ENCODE measurements at regions not wholly inside any gene's neighbourhood (a gene's known extent, or its start where the extent isn't known, plus 50 kb on each side); places are given as distances from the start of the nearest gene placed in this dataset.
A peak's percentile ranks its signal among the peaks of the same experiment; 100 is the strongest.

DNA sequence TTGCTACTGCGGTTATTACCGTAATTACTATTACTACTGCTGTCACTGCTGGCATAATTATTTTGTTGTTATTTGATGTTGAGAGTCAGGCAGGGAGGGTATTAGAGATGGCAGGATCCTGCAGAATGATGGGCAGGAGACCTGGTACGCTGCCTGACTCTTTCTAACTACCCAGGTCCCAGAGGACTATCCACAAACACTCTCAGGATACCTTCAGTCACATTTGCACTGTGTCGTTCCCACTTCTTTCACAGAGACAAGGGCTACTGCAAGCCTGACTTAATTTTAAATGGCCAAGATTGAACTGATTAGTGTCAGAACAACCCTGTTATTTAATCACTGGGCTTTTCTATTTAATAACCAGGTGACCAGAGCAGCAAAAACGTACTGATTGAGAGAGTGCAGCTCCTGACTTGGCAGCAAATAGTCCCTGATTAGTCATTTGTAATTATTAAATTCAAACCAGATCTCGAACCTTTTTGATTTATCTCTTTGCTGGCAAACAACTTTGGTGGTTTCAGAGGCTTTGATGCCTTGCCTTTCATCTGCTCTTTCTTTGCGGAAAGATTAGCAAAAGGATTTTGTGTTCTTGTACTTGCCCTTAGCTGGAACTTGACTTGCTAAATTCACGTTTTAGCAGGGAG is 88.8 kb upstream of the ARHGEF3 start:
- DNase-seq, result no peak

DNA sequence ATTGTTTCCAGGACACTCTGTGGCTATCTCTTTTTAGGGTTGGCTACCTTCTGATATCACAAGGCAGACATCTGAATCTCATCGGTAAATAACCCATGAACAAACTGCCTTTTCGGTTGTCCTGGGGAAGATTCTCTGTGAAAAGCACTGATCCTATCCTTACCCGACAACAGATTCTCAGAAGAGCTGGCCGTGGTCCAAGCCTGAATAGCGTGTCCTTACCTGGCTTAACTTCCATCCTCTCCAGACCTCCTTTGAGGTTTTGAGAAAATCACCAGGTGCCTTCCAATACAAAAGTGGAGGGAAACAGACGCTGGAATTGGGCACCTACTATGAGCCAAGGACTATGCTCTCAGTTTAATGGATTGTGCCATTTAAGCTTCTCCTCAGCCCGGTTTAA is 87.4 kb upstream of the ARHGEF3 start:
- DNase-seq, result no peak

DNA sequence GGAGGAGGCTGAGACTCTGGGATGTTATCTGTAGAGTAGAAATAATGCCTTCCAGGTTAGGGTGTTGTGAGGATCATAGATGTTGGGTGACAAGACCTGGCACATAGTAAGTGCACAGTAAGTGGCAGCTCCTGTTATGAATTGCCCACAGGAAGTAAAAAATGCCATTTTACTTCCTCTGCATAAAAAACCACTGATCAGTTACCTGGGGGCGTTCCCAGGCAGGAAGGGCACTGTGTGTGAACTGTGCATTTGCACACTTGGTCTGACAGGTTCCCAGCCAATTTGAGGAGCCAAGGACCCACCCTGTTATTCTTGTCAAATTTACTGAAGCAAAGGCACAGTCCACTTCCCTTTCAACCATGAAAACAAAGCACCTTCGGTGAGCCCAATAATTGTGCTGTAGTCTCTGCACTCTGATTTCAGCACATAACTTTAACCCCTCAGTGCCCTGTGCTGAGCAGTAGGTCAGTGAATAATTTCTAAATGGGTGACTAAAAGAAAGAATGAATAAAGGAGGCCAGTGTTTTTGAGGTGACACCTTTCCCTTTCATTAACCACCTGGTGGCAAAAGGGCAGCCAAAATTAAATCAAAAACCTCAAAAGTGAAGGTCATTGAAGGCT is 85.8 kb upstream of the ARHGEF3 start:
- DNase-seq, result no peak

DNA sequence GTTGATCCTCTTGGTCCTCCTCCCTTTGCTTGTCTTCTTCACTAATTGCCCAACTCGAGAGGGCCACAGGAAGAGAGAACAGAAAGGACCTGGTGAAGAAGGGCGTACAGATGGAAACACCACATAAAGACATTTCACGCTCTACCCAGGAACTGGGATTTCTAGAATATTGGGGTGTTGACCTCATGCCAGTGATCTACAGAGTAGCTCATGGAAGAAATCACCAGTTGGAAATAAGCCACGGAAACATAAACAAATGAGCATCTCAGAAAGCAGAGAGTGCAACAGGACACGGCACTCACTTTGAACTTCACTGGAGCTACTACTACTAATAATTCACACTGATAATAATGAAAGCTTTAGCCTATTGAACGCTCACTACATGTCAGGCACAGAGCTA is 84.6 kb upstream of the ARHGEF3 start:
- DNase-seq, result no peak

DNA sequence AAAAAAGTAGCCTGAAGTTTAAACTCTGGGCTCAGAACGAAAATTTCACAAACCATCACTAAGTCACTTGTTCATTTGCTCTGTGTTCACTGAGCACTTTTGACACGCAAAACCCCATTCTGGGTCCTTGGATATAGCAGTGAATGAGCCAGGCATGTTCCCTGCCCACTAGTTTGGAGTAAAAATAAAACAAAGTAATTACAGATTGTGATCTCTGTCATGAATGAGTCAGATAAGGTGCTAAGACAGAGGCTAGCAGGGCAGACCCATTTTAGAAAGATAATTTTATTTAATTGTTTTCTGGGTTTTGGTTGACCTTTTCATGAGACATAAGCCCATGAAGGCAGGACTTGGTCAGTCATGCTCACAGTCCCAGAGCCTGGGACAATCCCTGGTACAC is 84.1 kb upstream of the ARHGEF3 start:
- no peak for DNase-seq

DNA sequence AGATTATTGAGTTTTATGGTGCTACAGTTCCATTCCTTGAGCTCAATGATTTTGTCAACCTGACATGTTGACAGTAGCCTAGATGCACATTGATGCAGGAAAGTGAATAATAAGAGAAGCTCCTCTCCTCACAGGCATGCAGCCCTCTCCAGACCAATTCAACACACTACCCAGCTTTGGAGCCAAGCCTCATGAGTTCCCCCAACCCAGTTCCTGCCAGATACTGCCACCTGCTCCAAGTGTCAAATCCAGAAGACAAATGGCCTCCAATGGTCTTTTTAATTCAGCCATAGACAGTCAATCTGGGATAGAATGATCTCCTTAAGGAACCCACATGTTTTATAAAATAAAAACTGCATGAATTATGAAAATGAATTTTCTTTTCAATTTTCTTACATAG is 83.7 kb upstream of the ARHGEF3 start:
- DNase-seq, result no peak

DNA sequence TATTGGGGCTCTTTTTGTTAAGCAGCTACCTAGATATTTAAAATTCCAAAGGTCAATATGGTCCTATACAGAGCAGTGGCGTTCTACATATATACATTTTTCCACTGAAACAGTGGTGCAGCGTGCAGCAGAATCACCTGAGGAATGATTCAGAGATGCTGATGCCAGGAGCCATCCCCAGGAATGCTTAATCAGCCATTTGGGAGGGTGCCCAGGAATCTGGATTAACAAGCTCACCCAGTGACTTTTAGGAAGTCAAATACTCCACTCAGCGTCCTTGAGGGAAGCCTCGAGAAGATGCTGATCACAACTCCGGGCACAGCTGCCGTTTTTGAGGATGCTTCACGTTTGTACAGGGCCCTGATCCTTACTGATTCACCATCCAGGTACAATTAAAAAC is 82.6 kb upstream of the ARHGEF3 start:
- no peak for DNase-seq

DNA sequence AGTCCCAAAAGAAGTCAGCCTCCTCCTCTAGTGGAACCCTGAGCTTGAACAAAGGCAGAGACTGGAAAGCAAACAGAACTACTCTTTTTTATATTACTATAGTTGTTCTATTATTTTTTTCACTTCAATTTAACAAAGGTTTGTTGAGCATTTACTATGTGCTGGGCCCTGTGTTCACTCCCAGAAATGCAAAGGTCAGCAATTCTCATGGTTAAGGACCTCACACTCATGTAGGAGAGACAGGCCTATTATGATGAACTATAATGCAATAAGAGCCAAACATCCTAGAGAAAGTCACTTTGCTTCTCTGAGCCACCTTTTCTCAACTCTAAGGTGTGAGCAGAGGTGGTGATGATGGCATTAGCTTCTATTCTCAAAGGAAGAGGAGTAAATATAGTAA is 82.1 kb upstream of the ARHGEF3 start:
- no peak for DNase-seq

DNA sequence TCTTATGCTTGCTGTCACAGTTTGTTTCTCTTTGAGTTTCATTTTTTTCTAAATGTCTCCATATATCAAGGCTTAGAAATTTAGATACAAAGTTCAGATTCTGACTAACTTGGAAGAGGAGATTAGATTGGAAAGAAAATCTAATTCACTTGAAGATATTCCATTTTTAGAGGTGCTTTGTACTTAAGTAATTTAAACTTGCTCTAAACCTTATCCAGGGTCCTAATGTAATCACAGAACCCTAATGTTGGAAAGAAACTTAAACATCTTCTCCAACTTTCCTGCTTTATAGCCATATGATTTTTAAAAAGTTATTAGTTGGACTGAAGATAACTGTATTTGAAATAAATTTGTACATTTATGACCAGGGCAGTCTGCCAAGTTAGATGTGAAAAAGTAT is 81.1 kb upstream of the ARHGEF3 start:
- DNase-seq, result no peak

DNA sequence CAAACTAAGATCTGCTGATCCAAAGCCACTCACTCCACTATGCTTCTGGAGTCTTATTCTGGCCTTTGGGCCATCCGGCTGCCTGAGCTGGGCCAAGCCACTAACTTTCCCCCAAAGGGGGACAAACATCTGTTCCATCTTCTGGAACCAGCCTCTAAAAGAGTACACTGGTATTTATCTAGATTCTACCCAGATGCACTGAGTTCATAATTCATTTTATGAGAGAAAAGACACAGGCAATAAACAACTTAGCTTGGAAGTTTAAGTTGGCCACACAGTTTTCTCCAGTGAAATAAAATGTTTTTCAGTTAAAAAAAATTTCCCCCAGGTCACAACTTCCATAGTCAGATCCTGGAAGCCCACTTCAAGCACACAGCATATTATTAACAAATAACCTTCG is 80.1 kb upstream of the ARHGEF3 start:
- DNase-seq, result peak; percentile 19

DNA sequence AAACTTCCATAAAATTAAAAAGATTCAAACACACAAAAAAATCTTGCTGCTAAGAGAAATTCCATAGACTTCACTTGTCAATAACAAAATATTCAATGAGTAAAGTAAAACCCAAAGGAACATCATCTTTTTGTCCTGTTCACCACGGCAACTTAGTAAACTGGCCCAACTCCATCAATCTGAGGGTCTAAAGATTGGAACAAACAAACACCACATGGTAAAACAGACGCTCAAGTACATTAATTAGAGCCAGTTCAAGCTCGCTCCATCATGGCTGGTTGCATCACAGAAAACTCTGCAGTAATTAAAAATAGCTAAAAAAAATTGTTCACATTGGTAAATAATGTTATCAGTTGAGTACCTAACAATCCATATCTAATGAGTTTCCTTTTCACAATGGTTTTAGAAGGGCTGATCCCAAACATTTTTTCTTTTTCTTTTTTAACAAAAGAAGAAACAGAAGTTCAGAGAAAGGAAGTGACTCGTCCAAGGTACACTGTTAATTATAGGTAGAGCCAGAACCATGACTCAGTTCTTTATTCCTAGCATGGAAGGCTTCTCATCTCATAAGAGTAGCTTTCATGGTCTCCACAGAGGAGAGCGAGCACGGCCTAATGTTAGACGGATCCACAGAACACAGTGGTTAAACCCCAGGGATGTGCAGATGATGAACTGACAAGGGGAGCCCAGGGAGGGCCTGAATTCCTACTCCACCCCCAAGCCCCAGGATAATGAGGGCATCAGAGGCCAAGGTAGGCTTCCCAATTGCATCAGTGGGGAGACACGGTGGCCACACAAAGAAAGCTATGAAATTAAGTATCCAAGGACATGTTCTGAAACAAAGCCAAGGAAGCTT is 79.2 kb upstream of the ARHGEF3 start:
- no peak for DNase-seq

DNA sequence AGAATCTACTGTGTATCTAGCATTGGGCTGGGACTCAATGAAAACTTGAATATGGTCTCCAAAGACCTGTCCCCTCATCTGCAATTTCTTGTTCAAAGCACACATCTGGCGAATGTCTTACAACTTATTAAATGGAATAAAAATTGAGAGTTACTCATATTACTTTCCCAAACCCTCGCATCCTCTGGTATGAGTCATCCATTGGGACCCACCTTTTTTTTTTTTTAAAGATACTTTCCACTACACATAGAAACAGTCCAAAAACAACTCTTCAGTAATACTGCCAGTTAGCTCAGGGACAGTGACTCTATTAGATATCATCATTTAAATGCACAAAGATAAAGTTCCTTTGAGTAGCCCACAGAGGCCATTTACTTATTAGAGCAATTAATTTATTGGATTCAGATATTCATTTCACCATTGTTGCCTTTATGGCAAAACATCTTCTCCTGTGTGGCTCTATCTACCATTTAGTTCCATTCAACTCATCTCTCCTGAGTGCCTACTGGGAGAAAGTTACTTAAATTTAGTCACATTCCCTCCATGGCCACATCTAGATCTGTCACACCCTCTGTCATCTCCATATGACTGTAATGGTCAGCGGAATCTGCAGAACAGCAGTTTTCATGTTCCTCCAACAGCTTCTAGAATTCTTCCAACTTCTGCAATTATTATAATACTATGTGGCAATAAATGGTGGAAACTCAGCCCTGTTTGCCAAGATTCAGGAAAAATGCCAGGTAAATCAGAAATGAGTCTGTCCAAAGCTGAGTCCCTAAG is 77.9 kb upstream of the ARHGEF3 start:
- no peak for DNase-seq

DNA sequence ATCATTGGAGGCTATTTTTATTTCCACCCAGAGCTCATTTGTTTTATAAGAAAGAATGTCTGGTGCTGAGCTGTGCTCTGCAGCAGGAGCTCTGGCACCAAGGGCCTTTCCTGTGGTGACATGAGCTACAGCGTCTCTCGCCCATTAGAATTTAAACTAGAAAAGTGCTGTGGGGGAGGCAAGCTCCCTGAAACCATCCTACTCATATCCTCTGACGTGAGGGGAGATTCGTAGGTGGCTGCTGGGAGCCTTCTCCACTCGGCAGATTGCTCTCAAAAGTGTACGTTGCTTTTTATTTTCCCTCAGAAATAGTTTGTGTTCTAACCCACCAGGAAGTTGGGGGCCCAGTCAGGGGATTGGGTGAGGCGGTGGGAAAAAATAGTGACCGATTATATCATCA is 76.3 kb upstream of the ARHGEF3 start:
- no peak for DNase-seq

DNA sequence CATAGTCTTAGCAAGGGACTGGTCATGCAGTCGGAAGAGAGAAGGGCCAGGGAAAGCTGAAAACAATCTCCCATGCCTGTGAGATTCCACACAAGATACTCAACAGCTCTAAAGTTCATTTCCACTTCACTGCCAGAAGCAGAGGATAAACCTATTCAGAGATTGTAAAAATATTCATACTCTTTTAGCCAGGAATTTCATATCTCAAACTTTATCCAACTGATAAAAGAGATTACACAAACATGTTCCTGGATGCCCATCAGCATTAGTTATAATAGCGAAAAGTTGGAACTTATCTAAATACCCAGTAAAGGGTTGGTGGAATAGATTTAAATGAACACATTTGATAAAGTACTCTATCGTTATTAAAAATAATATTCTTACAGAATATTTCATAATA is 75.2 kb upstream of the ARHGEF3 start:
- no peak for DNase-seq

DNA sequence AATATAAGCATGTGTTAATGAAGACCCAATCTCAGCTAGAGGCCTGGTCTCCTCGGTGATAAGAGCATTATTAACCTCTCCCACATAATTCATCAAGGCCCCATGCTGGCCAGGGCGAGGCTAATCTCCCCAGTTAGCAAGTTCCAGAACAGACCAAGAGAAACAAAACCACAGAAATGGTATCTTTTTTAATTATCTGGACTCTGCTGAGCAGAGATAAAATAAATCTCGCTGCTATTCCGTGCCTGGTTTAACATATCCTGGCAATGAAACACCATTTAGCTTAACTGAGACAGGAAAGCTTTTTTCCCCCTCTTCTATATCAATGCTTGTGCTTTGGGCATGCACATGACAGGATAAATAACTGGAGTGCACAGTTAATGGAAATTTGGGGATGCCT is 72.5 kb upstream of the ARHGEF3 start:
- DNase-seq, result no peak

DNA sequence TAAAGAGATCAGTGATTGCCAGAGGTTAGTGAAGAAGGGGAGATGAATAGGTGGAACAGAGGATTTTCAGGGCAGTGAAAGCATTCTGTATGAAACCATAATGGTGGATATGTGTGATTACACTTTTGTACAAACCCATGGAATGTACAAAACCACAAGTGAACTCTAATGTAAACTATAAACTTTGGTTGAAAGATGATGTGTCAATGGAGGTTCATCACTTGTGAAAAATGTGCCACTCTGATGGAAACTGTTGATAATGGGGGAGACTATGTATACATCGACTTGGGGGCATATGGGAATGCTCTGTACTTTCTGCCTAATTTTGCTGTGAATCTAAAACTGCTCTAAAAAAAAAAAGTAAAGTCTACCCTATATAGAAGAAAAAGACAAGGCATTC is 68.7 kb upstream of the ARHGEF3 start:
- no peak for DNase-seq

DNA sequence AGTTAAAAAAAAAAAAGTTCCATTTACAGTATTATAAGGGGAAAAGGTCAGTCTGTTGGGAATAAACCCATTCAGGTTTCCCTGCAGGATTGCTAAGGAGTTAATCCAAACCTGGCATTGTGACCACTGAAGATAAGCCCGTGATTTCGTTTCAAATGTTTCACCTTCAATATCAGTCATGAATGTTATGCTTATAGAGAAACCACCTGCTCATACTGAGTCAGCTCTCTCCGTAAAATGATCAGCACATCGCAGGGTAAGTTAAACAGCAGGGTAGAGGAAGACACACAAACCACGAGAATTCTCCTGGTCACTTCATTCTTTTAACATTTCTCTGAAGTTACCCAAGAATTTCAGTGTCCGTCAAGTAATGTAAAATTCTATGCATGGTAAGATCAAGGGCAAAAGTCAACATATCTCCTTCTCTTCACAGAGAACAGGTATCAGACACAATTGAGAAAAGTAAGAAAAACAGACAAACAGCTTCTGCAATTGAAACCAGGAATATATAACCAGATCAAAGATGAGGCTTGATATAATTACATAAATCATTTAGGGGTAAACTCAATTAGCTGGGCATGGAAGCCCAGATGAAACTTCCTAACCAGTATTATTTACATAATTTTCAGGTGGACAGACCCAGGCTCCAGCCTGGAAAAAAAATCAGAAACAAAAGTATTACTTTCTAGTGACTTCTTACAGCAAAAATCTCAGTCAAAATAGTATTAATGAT is 67.6 kb upstream of the ARHGEF3 start:
- no peak for DNase-seq

DNA sequence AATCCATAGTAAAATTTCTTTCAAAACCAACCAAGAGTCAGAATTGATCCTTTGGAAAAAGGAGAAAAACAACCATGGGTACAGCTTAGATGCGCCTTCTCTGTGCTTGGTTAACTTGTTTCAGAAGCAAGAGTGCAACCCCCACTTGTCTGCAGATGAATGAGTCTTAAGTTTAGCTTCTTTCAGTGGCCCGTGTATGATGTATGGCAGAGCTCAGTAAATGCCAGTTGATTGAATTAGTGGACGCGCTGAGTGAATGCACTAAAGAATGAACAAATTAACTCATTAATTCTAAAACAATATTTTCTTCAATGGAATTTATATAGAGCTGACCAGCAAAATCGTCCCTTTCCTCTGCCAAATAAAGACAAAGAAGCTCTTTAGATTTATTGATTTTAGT is 67.0 kb upstream of the ARHGEF3 start:
- DNase-seq, result no peak

DNA sequence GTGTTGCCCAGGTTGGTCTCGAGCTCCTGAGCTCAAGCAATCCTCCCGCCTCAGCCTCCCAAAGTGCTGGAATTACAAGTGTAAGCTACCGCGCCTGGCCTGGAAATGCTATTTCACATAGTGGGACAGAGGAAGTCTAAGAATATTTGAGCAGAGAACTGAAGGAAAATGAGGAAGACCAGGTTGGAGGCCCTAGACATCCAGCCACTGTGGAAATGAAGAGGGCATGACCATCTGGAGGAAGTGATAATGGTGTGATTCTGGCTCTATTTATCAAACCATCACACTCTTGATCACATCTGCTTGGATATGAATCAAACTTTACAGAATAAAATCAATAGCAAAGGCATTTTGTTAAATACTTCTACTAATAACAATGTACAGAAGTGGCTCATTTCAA is 65.9 kb upstream of the ARHGEF3 start:
- no peak for DNase-seq

DNA sequence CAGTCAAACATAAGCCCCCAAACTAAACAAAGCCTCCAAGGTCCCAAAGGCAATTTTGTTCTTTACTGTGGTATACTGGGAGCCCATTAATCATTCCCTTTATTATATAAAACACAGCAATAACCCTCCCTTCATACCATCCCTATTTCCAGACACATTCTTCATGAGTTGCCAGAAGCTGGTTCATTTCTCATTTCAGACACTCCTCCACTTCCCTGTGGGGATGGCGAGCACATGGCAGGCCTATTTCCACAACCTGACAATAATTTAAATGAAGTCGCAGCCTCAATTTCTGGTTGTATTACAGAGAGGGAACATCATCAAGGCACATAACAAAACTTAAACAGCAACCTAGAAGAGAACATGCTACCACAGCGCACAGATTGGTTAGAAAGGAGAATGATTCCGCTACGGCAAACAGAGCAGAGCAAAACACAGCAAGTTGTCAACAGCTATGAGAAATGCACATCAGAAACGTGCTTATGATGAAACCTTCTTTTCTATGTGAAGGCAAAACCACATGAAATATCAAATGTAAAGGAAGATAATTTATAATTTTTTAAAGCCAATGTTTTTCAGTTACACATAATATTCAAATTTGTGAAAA is 63.3 kb upstream of the ARHGEF3 start:
- DNase-seq, result no peak

DNA sequence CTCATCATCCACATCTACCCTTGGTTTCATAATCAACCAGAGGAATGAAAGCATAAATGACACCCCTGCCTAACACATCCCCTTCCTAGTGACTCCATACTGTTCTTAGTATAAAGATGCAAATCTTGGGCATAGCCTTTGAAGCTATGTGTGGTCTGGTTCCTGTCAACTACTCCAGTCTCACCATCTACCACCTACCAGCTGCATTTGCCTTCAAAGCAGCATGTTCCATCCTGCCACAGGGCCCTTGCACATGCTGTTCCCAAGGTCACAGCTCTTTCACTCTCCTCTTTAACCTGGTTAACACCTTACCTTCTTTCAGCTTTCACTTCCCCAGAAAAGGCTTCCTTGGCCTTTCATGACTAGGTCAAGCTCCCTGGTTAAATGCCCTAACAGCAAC is 62.3 kb upstream of the ARHGEF3 start:
- DNase-seq, result no peak

DNA sequence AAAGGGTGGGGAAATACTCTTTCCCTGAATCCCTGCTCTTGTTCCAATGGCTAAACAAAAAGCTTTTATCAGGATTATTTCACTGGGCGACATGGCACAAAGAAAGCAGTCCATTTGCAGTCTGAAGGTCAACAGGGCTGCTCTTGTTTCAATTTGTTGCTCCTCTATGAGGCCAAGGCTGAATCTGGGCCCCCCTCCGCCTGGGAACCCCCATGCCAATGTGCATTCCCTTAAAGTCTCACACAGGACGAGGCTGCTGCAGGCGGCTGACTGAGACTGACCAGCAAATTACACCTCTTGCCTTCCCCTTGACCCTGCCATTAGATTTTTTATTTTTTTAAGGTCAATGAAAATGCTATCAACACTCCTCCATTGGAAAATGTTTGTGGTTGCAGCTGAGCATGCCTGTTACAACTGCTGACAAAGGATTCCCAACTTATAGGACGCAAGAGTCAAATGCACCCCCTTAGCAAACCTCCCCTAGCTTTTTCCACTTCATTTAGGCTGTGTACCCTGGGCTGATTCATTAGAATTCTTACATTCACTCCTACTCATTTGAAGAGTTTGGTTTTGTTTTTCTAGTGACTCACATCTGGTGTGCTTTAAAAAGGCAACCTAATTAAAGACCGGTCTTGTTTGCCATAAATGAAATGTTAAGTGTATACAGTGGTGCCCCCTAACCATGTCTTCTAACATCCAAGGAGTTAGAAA is 60.8 kb upstream of the ARHGEF3 start:
- DNase-seq, result no peak
